HFF-Myc (cell line): ENCODE measurements at regions not wholly inside any gene's neighbourhood (a gene's known extent, or its start where the extent isn't known, plus 50 kb on each side); places are given as distances from the start of the nearest gene placed in this dataset.

Experiments used
- DNase-seq: peaks from one replicate; pipeline ENCODE4 v3.0.0-alpha.2; 2011; ENCODE audit warnings: low read depth; ENCODE audit errors: extremely low read depth
- H3K4me3 ChIP-seq: replicated peaks from 2 replicates; pipeline ENCODE4 v1.5.1; 2011; ENCODE audit warnings: low read depth, mild to moderate bottlenecking, control low read depth, low read length
- TF ChIP-seq, protein P1 (sequence below): IDR thresholded peaks from 2 replicates; pipeline ENCODE4 v1.5.1; 2012; ENCODE audit warnings: mild to moderate bottlenecking, low read depth, low read length, control low read depth; ENCODE audit errors: missing control alignments

DNA sequence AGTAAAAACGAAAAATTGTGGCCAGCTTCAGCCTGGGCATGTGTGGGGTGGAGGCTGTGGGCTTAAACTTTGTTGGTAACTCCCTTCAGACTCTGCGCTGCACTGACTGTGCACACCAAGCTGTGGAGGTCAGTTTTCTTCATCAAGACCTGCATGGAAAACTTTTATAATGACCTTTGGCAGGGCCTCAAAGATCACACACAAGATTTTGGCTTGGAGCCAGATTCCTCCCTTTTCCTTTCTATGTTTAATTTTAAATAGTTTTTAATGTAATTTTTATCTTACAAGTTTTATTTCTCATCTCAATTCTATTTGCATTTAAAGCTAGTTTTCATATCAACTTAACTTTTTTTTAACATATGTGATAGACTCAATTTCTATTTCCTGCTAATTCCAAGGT, 1211.1 kb upstream of the CDH18 start:
- no peak for DNase-seq
- H3K4me3 ChIP-seq = no peak overlapping the region
- TF ChIP-seq, protein P1, sequence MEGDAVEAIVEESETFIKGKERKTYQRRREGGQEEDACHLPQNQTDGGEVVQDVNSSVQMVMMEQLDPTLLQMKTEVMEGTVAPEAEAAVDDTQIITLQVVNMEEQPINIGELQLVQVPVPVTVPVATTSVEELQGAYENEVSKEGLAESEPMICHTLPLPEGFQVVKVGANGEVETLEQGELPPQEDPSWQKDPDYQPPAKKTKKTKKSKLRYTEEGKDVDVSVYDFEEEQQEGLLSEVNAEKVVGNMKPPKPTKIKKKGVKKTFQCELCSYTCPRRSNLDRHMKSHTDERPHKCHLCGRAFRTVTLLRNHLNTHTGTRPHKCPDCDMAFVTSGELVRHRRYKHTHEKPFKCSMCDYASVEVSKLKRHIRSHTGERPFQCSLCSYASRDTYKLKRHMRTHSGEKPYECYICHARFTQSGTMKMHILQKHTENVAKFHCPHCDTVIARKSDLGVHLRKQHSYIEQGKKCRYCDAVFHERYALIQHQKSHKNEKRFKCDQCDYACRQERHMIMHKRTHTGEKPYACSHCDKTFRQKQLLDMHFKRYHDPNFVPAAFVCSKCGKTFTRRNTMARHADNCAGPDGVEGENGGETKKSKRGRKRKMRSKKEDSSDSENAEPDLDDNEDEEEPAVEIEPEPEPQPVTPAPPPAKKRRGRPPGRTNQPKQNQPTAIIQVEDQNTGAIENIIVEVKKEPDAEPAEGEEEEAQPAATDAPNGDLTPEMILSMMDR = no peak

DNA sequence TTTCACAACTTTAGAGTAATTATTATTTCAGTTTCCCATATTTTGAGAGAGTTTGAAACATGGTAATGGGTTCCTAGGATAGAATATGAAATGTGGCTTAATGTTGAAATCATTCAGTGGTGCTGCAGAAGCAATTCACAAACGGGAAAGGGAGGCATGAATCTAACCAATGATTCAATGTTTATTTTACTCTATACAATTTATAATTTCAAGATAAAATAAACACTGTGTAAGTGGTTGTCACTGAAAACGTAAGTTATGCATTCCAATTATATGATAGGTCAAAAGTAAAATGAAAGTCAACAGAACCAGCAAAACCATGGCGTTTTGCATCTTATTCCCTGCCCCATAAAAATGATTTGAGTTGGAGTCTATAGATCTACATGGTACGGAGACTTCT, 1207.1 kb upstream of the CDH18 start:
- H3K4me3 ChIP-seq = no peak overlapping the region
- DNase-seq = no peak
- TF ChIP-seq, protein P1 = no peak

DNA sequence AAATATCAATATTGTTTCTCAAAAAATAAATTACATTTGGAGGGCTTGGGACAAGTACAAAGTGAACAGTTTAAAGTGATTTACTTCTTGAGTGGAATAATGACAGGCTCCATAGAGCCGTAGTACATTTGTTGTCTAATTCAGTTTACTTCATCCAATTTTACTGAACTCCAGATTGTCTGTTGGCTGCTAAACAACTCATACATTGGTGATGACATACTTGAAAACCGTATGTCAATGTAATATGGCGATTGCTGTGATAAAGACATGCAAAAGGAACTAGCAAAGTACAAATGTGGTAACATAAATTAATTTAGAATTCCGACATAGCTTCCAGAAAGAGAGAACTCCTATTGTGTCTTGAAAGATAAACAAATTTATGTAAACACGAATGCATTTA, 1197.5 kb upstream of the CDH18 start:
- DNase-seq = no peak
- TF ChIP-seq, protein P1 = no peak
- no peak overlapping the region for H3K4me3 ChIP-seq

DNA sequence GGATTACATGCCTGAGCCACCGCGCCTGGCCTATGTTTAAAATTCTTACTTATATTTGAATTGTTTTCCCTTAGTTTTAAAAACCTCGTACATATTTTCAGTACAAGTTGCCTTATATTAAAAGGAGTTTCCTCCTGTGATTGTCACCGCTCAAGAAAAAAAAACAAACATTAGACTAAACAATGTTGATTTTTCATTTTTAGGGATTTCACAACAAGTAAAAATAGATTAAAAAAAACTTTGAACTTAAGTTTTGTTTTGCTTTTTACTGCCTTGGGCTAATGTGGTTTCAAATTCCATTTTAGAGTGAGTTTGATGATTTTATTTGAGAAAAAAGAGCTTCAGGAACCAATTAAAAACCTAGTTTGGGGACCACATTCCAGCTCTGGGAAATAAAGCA, 1196.6 kb upstream of the CDH18 start:
- DNase-seq = no peak
- H3K4me3 ChIP-seq = no peak overlapping the region
- TF ChIP-seq, protein P1 = no peak

DNA sequence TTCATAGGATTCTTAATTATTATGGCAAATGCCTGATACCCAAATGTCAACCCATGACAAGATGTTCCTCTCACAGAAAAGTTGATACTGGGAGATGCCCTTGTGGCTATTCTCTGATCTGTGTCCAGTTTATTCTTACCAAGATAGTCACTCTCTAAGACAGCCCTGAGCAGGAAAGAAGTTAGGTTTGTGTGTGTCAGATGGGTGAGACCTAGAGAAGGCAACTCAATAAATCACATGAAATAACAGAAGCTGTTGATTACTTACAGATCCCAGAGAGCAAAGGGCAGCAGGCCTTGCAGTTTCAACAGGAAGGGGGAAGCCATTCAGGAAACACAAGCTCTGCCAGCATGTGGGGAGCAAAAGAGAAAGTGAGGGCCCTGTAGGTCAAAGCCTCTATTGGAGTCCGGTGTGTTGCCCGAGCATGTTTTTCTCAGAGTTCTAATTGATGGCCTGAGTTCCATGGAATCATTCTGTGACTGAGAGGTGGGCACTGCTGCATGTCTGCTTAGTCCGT, 1193.7 kb upstream of the CDH18 start:
- no peak for DNase-seq
- TF ChIP-seq, protein P1 = no peak

DNA sequence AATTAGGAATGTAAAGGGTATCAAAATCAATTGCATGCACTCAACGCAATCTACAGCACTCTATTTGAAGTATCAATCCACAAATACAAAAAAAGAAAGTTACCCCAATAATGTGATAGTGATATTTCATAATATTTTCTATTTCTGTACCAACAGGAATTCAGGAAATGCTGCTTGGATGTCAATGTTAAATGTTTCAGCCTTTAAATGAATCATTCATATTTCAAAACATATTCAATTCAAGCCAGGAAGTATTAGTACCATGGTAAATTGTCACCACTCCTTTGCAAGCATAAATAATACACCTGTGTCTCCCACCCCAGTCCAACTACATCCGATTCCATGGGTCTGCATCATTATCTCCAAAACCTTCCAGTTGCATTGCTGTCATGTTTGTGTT, 1185.5 kb upstream of the CDH18 start:
- DNase-seq = no peak
- no peak overlapping the region for H3K4me3 ChIP-seq
- TF ChIP-seq, protein P1 = no peak

More for the DNA sequence above, 1193.7 kb upstream of the CDH18 start:
- H3K4me3 ChIP-seq = no peak overlapping the region

DNA sequence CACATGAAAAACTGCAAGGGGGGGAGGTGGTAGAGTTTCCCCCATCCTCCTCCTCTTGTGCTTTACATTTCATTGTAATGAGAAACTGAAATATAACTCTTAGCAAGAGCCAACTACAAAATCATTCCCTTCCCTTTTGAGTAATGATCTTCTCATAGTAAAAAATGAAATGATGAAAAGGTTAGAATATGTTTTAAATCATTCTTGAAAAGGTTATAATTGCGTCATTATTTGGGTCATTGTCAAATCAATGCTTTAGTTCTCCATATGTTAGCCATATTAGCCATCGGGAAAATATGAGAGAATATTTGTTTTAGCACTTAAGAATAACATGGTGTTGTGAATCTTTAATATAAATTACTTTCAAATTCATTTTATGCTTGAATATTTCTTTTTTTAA, 1185.0 kb upstream of the CDH18 start:
- H3K4me3 ChIP-seq = no peak overlapping the region
- TF ChIP-seq, protein P1 = no peak
- DNase-seq = no peak
